GM10248 (cell line): ENCODE measurements at regions not wholly inside any gene's neighbourhood (a gene's known extent, or its start where the extent isn't known, plus 50 kb on each side); places are given as distances from the start of the nearest gene placed in this dataset.
"Not testable (repeated sequence)": the region's sequence is repeated elsewhere in the genome, so short reads cannot be mapped to it uniquely, and the experiment has no call there.

Experiments used
- CTCF ChIA-PET: fragments of 300-600 bp; sonication (Branson Sonifier 250); formaldehyde crosslinking; extraction: SDS; loops from one replicate; lab custom pipeline; 2021; ENCODE audit warnings: antibody characterized with exemption; lab: Yijun Ruan, JAX
- POLR2A ChIA-PET: fragments of 350-650 bp; sonication (Branson Sonifier 250); formaldehyde crosslinking; extraction: SDS; loops from one replicate; lab custom pipeline; 2020; ENCODE audit warnings: antibody characterized with exemption; lab: Yijun Ruan, JAX
- DNase-seq: peaks from one replicate; pipeline ENCODE4 v3.0.0; 2012; ENCODE audit errors: extremely low spot score
- TF ChIP-seq, protein P1 (sequence below): IDR thresholded peaks from 2 replicates; pipeline ENCODE4 v1.5.1; 2012; ENCODE audit warnings: mild to moderate bottlenecking, low read depth; ENCODE audit errors: extremely low read depth, missing control alignments, control extremely low read depth

DNA sequence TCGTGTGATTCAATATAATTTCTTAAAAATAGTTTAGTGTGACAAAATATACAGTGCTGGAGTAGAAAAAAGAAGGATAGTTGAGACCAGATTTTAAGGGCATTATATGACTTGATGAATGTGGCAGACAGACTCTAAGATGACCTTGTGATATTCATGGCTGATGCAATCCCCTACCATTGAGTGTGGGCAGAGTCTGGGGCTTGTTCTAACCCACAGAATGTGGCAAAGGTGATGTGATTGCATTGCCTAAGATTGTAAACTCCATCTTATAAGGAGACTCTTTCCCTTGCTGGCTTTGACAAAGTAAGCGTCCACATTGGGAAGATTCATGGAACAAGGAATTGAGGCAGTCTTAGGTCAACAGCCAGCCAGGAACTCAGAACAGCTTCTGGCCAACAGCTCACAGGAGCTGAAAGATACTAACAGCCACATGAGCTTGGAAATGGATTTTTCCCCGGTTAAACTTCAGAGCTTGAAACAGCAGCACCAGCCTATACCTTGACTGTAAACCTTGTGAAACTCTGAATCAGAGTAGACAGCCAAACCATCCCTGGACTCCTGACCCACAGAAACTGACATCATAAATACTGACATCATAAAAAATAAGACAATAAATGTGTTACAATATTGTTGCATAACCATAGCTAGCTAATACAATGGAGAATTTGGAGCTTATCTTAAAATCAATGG is 864.5 kb downstream of the TTLL7 start:
- CTCF ChIA-PET, POLR2A ChIA-PET: not testable (repeated sequence)

DNA sequence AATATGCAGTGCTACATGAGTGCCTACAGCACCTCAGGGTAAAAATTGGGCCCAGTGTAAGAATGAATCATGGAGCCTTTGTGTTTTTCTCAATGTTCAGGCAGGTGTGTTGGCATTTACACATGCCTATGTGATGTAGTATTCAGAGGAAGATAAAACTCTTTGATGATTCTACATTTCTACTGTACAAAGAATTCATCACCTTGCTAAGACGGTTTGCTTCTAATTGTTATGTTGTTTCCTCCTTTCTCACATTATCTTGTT is 867.3 kb downstream of the TTLL7 start:
- CTCF ChIA-PET, result no interaction called here
- POLR2A ChIA-PET, result no interaction called here
- DNase-seq, result no peak
- TF ChIP-seq, protein P1, sequence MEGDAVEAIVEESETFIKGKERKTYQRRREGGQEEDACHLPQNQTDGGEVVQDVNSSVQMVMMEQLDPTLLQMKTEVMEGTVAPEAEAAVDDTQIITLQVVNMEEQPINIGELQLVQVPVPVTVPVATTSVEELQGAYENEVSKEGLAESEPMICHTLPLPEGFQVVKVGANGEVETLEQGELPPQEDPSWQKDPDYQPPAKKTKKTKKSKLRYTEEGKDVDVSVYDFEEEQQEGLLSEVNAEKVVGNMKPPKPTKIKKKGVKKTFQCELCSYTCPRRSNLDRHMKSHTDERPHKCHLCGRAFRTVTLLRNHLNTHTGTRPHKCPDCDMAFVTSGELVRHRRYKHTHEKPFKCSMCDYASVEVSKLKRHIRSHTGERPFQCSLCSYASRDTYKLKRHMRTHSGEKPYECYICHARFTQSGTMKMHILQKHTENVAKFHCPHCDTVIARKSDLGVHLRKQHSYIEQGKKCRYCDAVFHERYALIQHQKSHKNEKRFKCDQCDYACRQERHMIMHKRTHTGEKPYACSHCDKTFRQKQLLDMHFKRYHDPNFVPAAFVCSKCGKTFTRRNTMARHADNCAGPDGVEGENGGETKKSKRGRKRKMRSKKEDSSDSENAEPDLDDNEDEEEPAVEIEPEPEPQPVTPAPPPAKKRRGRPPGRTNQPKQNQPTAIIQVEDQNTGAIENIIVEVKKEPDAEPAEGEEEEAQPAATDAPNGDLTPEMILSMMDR, result no peak

More for the DNA sequence above, 864.5 kb downstream of the TTLL7 start:
- DNase-seq, result not testable (repeated sequence)

DNA sequence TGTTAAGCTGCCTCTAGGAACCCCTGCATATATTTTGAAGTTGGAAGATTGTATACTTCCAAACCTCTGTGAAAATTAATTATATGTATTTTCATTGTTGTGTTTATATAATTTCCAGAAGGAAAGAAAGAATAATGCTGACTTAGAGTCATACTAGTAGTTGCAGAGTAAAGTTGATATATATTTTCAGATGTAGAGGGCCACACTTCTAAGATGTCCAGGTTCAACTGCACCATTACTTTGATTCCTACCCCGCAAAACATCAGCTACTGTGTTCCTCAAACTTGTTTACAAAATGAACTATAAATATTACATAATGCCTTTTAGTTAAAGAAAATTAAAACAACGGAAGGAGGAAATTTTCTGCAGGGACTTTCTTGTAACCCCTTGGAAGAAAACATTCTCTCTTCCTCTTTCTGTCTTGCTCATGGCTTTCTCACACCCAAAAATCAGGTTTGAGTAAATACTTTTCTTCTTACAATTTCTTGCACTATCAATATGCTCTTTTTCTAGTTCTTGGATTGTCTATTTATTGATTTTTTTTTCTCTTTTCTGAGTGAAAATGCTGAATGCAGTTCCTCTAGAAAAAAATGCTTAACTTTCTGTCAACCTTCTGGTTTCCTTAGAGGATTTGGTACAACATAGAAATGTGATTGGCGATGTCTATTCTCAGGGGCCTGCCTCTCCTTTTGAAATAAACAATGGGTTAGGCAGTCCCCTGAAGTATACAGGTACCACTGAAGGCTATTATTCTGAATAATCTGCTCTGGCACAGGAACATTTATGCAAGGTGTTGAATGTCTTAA is 867.8 kb downstream of the TTLL7 start:
- CTCF ChIA-PET, result no interaction called here
- POLR2A ChIA-PET, result no interaction called here
- TF ChIP-seq, protein P1, result no peak
- no peak for DNase-seq

DNA sequence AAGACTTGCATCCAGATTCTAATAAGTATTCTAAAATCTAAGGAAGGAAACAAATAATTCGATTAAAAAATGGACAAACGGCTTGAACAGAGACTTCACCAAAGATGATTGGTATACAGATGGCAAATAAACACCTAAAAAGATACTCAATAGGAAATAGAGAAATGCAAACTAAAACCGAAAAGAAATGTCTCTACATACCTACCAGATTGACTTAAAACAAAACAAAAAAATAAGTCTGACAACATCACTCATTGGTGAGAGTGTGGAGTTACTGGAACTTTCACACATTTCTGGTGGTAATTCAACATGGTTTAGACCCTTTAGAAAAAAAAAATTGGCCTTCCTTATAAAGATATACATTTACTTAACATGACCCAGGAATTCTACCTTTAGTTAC is 869.8 kb downstream of the TTLL7 start:
- ChIA-PET CTCF (interaction anchor here (1.4 kb wide), 1 partner anchor 323 kb away, joined by 3 read pairs; no protein-coding TSS in a partner anchor), POLR2A (no interaction called here)
- DNase-seq, result no peak
- TF ChIP-seq, protein P1, result no peak

DNA sequence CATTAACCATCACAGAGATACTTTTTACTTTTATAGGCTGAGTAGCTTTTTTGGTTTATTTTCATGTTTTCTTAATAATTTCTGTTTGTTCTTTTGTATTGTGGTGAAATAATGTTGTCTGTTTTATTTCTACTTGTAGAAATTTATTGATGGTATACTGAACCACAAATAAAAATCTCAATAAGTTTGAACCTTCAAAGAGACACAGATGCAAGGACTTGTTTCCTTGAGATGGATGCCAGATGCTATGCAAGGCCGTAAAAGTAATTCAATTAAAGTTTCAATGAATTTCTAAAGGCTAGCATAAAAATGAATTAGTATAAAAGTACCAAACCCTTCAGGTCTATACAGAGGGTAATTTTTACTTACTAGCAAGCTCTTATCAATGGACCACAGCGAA is 873.5 kb downstream of the TTLL7 start:
- DNase-seq, result no peak
- ChIA-PET CTCF (no interaction called here), POLR2A (no interaction called here)
- TF ChIP-seq, protein P1, result no peak

DNA sequence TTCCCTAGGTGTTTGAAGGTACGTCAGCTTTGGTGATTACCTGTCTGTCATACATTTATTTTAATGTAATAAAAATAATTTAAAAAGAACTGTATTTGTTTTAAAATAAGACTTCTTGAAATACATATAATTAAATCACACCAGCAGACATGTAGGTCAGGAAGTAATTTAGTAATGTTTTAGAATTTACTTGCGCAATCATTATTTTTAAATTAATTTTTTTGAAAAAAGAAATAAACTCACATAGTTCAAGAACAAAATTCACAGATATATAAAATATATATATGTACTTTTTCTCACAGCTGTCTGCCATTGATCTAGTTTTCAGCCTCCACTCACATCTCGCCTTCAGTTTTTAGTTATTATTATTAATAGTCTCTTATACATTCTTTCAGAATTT is 875.9 kb downstream of the TTLL7 start:
- ChIA-PET CTCF (no interaction called here), POLR2A (no interaction called here)
- TF ChIP-seq, protein P1, result no peak
- DNase-seq, result no peak

DNA sequence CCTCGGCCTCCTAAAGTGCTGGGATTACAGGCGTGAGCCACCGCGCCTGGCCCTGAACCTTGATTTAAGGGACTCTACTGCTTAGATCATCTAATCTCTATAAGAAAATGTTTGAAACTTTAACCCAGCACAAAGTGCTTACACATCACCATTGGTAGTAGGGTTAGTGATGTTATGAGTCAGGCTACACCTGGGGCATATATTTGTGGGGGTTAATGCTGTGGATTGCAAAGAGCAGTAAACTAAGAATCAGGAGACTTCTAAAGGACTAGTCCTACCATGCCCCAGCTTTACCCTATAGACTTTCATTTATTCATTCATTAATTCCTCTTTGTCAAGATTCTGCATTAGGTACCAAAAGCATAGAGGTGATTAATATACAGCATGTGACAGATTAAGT is 880.5 kb downstream of the TTLL7 start:
- no peak for DNase-seq
- ChIA-PET CTCF (no interaction called here), POLR2A (no interaction called here)
- TF ChIP-seq, protein P1, result no peak

DNA sequence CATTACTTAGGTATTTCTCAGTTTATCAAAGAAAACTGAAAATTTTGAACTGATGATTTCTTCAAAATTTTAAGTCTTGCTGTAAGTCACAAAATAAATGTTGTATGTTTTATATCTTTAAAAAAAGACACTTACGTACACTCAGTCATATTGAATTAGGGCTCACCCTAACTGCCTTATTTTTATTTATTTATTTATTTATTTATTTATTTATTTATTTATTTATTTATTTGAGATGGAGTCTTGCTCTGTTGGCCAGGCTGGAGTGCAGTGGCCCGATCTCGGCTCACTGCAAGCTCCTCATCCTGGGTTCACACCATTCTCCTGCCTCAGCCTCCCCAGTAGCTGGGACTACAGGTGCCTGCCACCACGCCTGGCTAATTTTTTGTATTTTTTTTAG is 881.9 kb downstream of the TTLL7 start:
- POLR2A ChIA-PET, DNase-seq, CTCF ChIA-PET: not testable (repeated sequence)
